HG02981 (cell line): ENCODE measurements at regions not wholly inside any gene's neighbourhood (a gene's known extent, or its start where the extent isn't known, plus 50 kb on each side); places are given as distances from the start of the nearest gene placed in this dataset.
A peak's percentile ranks its signal among the peaks of the same experiment; 100 is the strongest.
"Not testable (repeated sequence)": the region's sequence is repeated elsewhere in the genome, so short reads cannot be mapped to it uniquely, and the experiment has no call there.

Experiments
- ATAC-seq: cut with Tn5 transposase; IDR thresholded peaks from one replicate; pipeline ENCODE4 v1.9.1; 2021; ENCODE audit warnings: mild to moderate bottlenecking, moderate library complexity; ENCODE audit not compliant: unreplicated experiment

- ATAC-seq: not testable (repeated sequence)
Measured at GRCh38 chr6:91052473-91053450, 465.9 kb upstream of the MAP3K7 start.

- no peak for ATAC-seq
Measured at GRCh38 chr6:91045161-91045560, 458.3 kb upstream of the MAP3K7 start.

GRCh38 chr6:91043751-91044150 lies 456.9 kb upstream of the MAP3K7 start:
- no peak for ATAC-seq

GRCh38 chr6:91042656-91043055 lies 455.8 kb upstream of the MAP3K7 start:
- ATAC-seq: no peak

GRCh38 chr6:91033964-91034363 lies 447.1 kb upstream of the MAP3K7 start:
- no peak for ATAC-seq

- no peak for ATAC-seq
Measured at GRCh38 chr6:91031581-91031980, 444.7 kb upstream of the MAP3K7 start.

- ATAC-seq: no peak
Measured at GRCh38 chr6:91029211-91029610, 442.3 kb upstream of the MAP3K7 start.

- no peak for ATAC-seq
Measured at GRCh38 chr6:91023529-91023928, 436.7 kb upstream of the MAP3K7 start.

- ATAC-seq: no peak
Measured at GRCh38 chr6:91020744-91021143, 433.9 kb upstream of the MAP3K7 start.

GRCh38 chr6:91018586-91018985 lies 431.7 kb upstream of the MAP3K7 start:
- ATAC-seq: no peak

GRCh38 chr6:91013511-91013910 lies 426.6 kb upstream of the MAP3K7 start:
- no peak for ATAC-seq

GRCh38 chr6:90997076-90997475 lies 410.2 kb upstream of the MAP3K7 start:
- ATAC-seq: no peak

GRCh38 chr6:90993770-90994169 lies 406.9 kb upstream of the MAP3K7 start:
- no peak for ATAC-seq

- ATAC-seq: no peak
Measured at GRCh38 chr6:90989763-90990162, 402.9 kb upstream of the MAP3K7 start.

- no peak for ATAC-seq
Measured at GRCh38 chr6:90984066-90984465, 397.2 kb upstream of the MAP3K7 start.

- ATAC-seq: no peak
Measured at GRCh38 chr6:90983462-90983861, 396.6 kb upstream of the MAP3K7 start.

GRCh38 chr6:90982581-90982980 lies 395.7 kb upstream of the MAP3K7 start:
- ATAC-seq: no peak

- ATAC-seq: no peak
Measured at GRCh38 chr6:90982051-90982450, 395.2 kb upstream of the MAP3K7 start.

- ATAC-seq: peak; percentile 74
Measured at GRCh38 chr6:90978046-90978445, 391.2 kb upstream of the MAP3K7 start.

- ATAC-seq: no peak
Measured at GRCh38 chr6:90977513-90977912, 390.6 kb upstream of the MAP3K7 start.

GRCh38 chr6:90976341-90976740 lies 389.5 kb upstream of the MAP3K7 start:
- no peak for ATAC-seq

GRCh38 chr6:90975741-90976140 lies 388.9 kb upstream of the MAP3K7 start:
- no peak for ATAC-seq

- no peak for ATAC-seq
Measured at GRCh38 chr6:90973188-90973587, 386.3 kb upstream of the MAP3K7 start.
